Stimulated activated naive CD8-positive, alpha-beta T cell treated with anti-CD3 and anti-CD28 coated beads, Interleukin-15, Interleukin-2, amounts not matched to agents 100 U/mL and 50 U/mL, for 24 hours (primary cell): ENCODE measurements at regions not wholly inside any gene's neighbourhood (a gene's known extent, or its start where the extent isn't known, plus 50 kb on each side); places are given as distances from the start of the nearest gene placed in this dataset.

Experiments used
- ATAC-seq: fragments of 150-1000 bp; cut with Tn5 transposase; one replicate; pipeline ENCODE4 v1.10.0; 2021
- DNase-seq: peaks from one replicate; pipeline ENCODE4 v3.0.0; 2021

DNA sequence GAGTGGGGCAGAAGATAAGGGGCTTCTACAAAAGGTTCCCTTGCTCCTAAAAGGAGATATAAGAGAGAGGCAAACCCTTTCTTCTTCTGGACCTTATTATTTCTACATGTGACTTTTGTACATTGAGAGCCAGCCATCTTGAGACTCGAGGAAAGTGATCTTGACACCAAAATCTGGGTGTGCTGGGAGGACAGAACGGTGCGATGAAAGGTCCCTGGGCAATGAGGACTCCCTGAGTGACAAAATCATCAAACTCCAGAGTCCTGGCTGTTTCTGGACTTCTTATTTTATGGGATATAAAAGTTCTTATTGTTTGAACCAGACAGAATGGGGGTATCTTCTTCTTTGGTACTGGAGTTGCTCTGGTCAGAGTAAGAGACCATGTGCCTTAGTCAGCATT, 411.0 kb downstream of the ZNF536 start:
- ATAC-seq (no peak), DNase-seq (no peak)

DNA sequence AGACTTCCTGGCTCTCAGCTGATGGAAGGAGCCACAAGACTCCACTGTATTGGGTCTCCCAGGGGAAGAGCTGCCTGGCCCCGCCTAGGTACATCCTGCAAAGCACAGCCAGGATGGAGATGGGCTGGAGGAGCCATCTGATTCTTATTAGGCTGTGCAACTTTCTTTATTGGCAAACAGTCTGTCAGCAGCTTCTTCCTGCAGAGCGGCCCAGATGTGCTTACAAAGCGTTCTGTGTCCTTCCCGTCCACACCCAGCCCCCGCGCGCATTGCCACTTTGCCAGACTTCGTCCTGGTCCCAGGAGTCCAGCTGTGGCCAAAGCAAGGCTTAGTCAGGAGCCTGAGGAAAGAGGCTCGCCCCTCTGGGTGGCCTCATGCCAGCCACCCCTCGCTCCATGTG, 409.3 kb downstream of the ZNF536 start:
- no peak for ATAC-seq
- no peak for DNase-seq

DNA sequence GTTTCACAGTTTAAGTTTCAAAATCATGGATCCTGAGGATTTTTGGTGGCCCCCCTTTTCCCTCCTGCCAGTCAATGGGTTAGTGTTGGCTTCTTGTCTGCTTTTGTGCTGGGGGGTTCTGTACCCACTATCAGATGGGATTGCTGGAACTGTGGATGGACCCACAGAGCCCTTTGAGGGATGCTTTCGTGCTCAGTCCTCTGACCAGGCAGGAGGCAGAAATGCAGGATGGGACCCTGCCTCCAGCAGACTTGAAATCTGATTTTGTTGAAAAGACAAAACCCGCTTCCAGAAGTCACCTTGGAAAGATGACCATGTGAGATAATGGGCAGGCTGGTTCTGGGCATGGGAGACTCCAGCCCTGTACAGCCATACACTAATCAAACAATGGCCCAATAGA, 408.9 kb downstream of the ZNF536 start:
- ATAC-seq = no peak
- DNase-seq = no peak

DNA sequence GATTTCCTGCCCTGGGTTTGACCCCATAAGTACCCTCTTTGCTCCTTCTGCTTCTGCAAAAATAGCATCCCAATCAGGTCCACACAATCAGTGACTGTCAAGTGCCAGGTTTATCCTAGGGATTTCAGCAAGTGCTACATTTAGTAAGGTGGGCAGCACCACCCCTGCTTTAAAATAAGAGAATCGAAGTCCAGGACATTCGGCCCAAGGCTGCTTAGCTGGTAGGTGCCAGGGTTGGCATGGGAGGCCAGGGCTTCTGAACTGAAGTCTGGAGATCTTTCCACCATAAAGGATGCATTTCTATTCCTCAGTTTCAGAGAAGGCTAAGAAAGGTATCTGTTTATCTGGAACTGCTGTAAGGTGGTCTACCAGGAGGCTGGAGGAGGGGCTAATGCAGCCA, 408.3 kb downstream of the ZNF536 start:
- DNase-seq (no peak), ATAC-seq (no peak)

DNA sequence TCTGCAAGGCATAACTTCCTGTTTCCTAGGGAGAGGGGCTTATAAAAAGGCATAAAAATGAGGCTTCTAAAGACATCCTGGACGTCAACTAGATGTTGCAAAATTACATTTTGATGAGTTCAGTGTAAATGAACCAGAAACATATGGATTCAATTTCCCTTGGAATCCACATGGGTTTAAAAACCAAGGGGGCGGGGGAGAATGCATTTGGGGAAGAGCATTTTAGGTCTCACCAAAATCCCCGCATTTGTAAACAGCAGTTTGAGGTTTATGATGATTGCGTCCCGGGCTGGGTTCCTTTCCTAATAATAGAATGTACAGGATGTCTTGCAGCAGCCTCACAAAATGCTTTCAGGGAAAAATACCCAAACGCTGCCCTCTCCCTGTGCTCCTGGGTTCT, 407.8 kb downstream of the ZNF536 start:
- no peak for ATAC-seq
- no peak for DNase-seq

DNA sequence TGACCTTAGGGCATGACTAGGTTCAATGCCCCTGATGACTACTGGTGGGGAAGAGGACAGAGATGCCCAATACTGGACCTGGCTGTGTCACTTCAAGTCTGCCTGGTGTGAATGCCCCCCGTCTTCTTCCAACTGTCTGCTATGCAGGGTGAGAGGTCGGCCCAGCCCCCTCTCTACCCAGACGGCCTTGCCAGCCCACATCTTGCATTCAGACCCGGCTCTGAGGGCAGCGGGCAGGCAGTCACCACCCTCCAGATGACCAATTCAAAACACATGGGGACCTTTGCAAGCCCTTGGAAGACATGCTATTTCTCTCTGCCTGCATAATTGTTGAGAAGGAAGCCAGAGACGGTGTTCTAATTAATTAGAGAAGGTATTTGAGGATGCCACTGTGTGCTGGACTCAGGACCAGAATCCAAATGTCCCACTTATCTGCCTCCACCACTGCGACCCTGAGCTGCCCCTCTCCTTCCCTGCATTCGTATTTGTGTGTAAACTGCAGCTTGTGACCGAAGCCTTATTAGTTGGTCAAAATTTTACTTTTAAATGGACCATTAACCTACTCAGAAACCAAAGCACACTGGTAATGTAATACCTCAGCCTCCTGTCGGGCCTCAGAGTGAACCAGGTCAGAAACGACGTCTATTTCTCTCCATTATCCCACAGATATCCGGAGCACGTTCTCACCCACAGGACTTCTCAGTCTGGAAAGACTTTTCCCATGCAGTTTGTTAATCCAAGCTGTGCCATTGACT, 407.0 kb downstream of the ZNF536 start:
- no peak for DNase-seq
- no peak for ATAC-seq

DNA sequence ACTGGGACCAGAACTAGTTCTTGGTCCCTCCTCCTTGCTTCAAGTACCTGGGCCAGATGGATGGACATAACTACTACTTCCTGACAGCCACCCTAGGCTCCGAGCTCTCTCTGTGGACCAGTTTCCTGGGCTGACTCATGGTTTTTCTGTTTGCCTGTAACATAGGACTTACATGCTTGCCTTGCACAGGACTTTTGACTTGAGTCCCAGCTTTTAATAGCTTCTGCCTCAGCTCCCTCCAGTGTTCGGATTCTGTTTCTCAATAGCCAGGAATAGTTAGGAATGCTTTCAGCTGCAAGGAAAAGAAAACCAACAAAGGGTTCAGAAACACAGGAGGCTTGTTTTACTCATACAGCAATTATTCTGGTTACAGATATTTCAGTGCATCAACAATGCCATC, 405.9 kb downstream of the ZNF536 start:
- DNase-seq = no peak
- no peak for ATAC-seq

DNA sequence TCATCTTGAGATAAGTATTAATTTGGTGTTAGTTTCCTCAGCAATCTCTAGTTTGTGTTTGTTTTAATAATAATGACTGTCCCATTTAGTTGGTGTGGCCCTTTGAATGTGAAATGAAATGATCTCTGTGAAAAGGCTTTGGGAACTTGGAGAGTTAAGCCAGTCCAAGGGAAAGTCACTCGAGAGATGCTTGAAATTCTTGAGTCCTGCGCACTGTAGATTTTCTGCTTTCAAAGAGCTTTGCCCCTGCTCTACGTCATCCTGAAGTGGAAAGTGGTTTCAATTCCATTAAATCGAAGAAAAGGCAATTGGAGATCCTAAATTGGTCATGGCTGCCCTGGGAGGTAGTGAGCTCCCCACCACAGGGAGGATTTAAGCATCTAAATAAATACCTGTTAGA, 403.8 kb downstream of the ZNF536 start:
- no peak for ATAC-seq
- no peak for DNase-seq

DNA sequence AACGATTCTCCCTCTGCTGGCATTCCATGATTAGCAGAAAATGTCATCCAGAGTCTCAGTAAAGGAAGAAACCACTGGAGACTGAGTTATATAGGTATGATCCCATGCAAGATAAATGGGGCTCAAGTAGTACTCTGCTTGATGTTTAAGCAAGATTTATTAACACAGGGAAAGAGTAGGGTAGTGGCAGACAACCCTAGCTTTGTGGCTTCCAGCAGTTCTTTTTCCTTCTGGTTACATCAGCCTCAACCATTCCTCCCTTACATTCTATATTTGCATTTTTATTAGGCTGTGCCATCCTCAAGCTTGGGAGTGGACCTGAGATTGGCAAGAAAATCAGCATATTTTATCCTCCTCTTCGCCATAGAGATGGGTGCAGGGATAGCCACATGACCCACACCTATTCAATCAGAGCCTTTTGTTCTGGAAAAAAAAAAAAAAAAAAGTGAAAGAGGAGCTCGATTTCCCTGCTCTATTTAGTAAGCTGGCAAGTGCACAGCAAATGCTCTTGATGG, 402.1 kb downstream of the ZNF536 start:
- ATAC-seq (no peak), DNase-seq (no peak)

DNA sequence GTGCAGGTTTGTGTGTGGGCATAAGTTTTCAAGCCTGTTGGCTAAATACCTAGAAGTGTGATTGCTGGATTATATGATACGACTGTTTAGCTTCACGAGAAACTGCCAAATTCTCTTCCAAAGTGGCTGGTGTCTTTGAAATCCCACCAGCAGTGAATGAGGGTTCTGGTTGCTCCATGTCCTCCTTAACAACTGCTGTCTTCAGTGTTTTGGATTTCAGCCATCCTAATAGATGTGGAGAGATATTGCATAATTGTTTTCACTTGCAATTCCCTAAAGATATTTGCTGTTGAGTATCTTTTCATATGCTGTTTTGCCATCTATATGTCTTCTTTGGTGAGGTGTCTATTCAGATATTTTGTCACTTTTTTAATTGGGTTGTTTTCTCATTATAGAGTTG, 390.5 kb downstream of the ZNF536 start:
- DNase-seq = no peak
- no peak for ATAC-seq

DNA sequence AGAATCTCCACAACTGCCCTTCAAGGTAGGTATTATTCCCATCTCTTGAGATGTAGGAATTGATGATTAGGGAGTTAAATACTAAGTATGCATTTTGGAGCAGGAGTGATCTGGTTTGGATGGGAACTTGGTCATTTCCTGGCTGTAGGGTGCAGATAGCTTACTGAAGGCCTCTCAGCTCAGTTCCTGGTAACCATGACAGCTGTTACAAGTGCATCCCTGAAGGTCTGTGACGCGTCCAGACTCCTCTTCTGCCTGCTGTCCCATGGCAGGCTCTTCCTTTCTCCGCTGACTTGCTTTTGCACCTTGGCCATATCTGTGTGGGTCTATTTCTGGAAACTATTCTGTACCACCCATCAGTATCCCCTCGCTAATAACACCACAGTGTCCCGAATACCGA, 387.8 kb downstream of the ZNF536 start:
- DNase-seq (no peak), ATAC-seq (no peak)

DNA sequence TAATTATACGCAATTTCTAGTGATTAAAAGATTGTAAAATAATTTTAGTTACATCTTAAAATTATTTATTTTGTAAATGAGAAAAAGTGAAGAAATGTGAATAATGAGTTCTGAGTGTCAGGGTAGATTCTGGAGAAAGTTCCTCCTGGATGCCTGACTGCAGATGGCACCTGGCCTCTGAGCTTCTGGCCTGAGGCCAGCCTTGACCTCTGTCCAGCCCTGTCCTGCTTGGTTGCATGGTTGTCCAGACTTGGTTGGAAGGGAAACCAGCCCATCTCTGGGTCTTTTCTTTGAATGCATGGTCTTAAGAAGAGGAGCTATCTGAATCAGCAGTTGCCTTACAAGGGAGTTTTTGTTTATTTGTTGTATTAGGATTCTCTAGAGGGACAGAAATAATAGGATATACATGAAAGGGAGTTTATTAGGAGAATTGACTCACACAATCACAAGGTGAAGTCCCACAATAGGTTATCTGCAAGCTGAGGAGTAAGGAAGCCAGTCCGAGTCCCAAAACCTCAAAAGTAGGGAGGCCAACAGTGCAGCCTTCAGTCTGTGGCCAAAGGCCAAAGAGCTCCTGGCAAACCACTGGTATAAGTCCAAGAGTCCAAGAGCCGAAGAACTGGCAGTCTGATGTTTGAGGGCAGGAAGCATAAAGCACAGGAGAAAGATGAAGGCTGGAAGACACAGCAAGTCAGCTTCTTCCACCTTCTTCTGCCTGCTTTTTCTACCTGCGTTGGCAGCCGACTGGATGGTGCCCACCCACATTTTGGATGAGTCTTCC, 385.8 kb downstream of the ZNF536 start:
- DNase-seq (no peak), ATAC-seq (no peak)

DNA sequence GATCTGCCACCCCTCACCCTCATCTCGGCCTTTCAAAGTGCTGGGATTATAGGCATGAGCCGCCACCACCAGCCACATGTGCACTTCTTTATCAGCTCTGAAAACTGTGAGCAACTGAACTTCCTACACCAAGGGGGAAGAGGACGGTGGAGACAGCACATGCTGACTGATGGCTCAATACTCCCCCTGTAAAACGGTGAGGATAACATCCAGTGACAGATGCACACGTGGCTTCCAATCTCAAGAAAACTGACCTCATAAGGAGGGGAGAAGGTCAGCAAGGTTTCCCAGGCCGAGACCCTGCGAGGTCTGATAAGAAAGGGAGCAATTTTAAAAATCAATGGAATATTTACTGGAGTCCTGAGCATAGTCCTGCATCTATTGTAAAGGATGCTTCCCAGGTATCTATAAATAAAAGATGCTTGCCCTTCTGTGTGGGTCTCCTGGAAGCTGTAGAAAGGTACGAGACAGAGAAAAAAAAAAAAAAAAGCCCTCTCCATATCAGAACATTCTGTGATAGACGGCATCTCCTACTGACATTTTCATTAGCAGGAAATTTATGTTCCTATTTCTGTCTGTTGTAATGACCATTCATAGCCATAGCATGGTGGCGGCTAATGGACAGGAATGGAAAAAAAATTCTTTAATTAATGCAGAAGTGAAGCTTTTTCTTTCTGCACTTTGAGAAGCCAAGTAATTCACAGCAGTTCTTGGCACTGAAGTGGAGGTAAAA, 385.1 kb downstream of the ZNF536 start:
- ATAC-seq (no peak), DNase-seq (no peak)

DNA sequence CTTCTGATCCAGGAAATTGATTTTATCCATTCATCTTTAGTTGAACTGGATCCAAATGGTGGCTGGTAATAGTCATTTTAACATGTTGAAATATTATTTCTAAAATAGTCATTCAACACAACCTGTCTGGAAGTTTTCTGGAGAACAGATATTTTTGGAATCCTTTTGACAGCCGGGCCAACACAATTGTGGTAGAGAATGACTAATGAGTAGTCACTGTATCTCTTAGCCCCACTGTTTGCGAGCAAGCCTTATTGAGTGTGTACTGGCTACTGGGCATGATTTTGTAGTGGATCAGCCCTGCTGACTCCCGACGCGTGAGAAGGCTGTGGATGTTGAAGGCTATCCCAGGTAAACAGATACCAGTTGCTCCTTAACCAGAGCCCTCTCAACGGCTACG, 383.4 kb downstream of the ZNF536 start:
- DNase-seq = no peak
- no peak for ATAC-seq

DNA sequence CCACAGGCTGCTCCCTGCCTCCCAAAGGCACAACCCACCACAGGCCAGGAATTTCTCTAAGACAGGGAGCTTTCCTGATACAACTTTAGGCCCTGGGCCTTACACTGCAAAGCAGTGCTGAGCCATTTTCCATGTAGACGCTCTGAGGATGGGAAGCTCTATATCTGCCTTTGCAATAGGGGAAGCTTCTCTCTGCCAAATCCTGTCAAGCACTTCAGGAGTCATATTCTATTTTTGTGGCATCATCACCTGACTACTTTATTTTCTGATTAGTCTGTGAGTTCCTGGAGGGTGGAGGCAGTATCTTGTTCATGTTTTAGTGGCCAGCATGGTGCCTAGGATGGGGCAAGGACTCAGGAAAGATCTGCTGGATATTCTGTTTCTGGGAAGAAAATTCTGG, 382.0 kb downstream of the ZNF536 start:
- no peak for ATAC-seq

DNA sequence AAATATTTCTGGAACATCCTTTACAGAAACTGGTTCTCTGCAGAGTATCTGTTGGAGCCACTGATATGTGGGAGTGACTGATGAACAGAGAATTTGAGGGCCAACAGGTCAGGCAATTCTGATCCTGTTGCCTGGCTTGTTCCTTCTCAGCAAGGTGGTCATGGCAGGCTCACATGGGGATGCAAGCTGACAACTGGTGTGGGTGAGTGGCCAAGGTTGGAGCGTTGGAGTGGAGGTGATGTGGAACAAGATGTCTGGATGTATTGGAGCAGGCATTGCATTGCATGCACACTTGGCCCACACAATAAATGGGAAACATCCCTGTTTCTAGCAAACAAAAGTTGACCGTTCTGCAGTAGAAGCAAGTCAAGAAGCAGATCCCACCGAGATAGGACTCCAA, 380.7 kb downstream of the ZNF536 start:
- ATAC-seq (no peak), DNase-seq (no peak)

More for the DNA sequence above, 382.0 kb downstream of the ZNF536 start:
- no peak for DNase-seq

DNA sequence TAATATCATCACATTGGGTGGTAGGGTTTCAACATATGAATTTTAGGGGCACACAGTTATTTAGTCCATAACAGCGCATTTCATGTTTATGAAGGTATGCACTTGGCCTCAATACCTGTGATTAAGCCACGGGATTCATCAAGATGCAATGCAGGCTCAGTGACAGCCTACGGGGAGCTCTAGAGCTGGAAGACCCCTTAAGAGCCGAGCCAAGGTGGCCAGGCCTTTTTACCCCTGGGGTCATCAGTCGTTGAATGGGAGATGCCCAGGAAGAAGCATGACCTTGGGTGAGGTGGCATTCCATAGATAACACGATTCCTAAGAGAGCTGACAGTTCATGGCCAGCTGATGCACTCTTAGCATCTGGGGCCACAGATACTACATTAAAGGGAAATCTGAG, 380.0 kb downstream of the ZNF536 start:
- DNase-seq (no peak), ATAC-seq (no peak)

DNA sequence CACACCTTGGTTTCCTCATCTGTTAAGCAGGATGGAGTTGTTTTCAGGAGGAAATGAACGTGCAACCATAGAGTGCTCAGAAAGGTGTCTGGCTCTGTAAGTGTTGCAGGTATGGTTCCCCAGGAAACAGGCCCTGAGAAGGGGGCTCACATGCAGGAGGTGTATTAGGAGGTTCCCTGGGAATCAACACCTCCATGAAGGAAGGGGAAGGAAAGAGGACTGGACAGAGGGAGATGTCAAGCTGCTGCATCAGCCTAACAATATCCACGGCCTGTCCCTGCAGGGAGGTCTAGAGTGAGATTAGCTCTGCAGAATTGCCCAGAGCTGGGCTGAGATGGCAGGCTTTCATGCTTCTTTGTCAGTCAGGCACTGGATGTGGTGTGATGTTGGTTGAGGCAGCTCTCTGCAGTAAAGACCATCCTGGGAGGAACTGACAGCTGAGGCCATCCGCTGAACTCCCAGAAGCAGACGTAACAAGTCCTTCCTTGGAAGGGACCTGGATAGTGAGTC, 373.3 kb downstream of the ZNF536 start:
- ATAC-seq = no peak

DNA sequence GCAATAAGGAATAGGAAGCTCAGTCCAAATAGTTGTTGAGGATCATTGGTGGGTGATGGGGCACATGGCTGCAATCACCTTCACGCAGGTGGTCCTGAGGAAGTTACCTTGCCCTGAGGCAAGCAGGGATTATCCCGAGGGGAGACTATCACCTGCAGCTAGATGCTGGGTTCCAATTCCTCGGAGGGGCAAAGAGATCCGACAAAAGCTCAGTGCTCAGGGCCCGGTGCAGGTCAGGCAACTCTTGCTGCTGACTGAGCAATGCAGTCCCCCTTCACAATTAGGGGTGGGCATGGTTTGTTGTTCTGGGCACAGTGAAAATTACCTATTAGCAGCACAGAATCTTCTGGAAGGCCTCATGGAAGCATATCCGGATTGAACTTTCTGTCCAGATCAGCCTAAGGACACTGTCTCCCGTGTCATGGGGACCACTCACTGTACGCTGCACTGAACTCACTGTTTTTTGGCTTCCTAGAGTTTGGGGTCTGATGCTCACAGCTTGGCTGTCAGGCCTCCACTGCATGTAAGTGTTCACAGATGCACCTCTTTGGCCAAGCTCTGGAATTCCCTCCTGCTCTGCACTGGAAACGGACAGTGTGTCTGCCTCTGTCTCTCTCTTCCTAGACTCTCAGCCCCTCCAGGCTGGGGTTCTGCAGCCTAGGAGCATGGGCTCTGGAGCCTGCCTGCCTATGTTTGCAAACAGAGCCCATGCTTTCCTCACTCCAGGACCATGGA, 372.7 kb downstream of the ZNF536 start:
- no peak for DNase-seq
- ATAC-seq = no peak

More for the DNA sequence above, 373.3 kb downstream of the ZNF536 start:
- no peak for DNase-seq

DNA sequence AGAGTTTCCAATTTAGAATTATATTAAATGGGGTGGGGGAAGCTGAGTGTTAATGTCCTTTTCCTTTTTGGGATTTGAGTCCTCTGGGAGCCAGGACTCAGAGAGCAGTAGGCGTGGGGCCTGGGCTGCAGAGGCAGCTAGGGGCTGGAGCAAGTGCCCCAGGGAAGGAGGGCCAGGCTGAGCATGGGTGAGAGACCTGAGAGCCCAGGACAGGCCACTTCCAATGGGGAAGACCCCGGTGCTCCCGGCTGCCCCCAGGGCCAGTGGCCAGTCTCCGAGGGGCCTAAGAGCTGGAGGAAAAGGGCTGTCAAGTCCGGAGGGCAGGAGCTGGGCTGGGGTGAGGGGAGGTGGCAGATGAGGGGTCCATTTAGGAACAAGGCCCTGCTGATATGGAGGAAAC, 371.5 kb downstream of the ZNF536 start:
- ATAC-seq (no peak), DNase-seq (no peak)

DNA sequence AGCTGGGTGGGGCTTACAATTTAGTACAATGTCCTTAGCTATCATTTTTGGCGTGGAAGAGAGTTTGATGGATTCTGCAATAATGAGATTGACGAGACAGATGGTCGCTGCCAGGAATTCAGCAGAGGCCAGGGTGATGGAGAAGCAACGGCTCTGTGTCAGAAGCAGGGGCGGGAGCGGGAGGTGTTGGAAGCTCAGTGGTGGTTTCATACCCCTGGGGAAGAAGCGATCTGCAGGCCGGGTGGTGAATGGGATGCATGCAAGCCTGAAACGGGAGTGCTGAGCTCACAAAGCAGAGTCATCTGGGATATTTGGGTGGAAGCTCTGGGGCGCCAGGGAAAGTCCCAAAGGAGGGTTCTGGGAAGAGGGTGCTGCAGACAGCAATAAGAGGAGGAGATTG, 370.8 kb downstream of the ZNF536 start:
- DNase-seq = no peak
- no peak for ATAC-seq

DNA sequence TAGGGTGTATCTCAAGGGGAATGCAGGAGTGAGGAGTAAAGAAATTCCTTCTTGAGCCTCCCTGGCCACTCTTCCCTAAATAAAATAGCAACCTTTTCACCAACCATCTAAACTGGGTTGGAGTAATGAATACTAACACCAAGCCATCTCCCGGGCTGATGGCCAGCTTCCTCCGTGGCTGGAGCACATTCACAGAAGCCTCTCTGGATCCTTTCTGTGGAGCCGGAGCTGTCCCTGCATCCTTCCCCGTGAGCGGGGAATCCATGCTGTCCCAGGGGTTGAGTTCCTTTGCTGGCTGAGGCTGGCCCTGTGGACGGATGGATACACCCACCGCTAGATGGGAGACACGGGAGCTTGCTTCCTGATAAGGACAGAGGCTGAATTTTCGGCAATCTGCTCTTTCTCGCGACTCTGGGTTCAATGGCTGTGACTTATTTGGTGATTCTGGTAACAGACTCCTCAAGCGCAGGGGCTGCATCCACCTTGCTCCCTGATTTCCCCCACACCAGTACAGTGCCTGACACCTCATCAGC, 370.3 kb downstream of the ZNF536 start:
- ATAC-seq = no peak

More for the DNA sequence above, 370.3 kb downstream of the ZNF536 start:
- no peak for DNase-seq
